Vagina (tissue), 2 donors: ENCODE measurements at regions not wholly inside any gene's neighbourhood (a gene's known extent, or its start where the extent isn't known, plus 50 kb on each side); places are given as distances from the start of the nearest gene placed in this dataset.

Experiments
- DNase-seq, 2 donors: peaks; one replicate each; pipeline ENCODE4 v3.0.0-alpha.2; 2017; ENCODE audit errors: extremely low spot score in 2 of 2
- H3K27ac ChIP-seq: fragments of 200-600 bp; sonication (generic); one replicate; pipeline ENCODE4 v1.5.1; 2019
- H3K27me3 ChIP-seq: fragments of 200-600 bp; sonication (generic); one replicate; pipeline ENCODE4 v1.5.1; 2019
- H3K36me3 ChIP-seq, 2 donors: fragments of 200-600 bp; sonication (generic); one replicate each; pipeline ENCODE4 v1.5.1; 2017 to 2019
- H3K4me1 ChIP-seq: fragments of 200-600 bp; sonication (generic); one replicate; pipeline ENCODE4 v1.5.1; 2019
- H3K4me3 ChIP-seq, 2 donors: fragments of 200-600 bp; sonication (generic); 1 replicate in 1 of 2; 2 replicates in 1 of 2; pipeline ENCODE4 v1.5.1; 2016 to 2019
- H3K9me3 ChIP-seq: fragments of 200-600 bp; sonication (generic); one replicate; pipeline ENCODE4 v1.5.1; 2019
- POLR2A ChIP-seq, 2 donors: fragments of 450-650 bp; IDR thresholded peaks; one replicate each; pipeline ENCODE4 v1.6.1; 2017; ENCODE audit warnings: antibody characterized with exemption in 2 of 2, mild to moderate bottlenecking in 2 of 2, moderate library complexity in 2 of 2
- POLR2AphosphoS5 ChIP-seq, 2 donors: sonication (generic); formaldehyde crosslinking; IDR thresholded peaks; one replicate each; pipeline ENCODE4 v1.9.0; 2017; ENCODE audit warnings: antibody characterized with exemption in 2 of 2, mild to moderate bottlenecking in 2 of 2, low read depth in 1 of 2; ENCODE audit not compliant: insufficient read depth in 1 of 2
- intact Hi-C: fragments of 100-400 bp; cut with DNase I; formaldehyde crosslinking; loops from one replicate; pipeline ENCODE4 v1.15.1; 2023
- TF ChIP-seq, protein P1 (sequence below), 3 experiments: fragments of 450-650 bp in 2 of 3; fragments of 200-600 bp in 1 of 3; sonication (generic) in 1 of 3; IDR thresholded peaks; one replicate each; pipeline ENCODE4 v1.5.1; 2017 to 2019; ENCODE audit warnings: antibody characterized with exemption in 3 of 3, mild to moderate bottlenecking in 2 of 3, moderate library complexity in 2 of 3

DNA sequence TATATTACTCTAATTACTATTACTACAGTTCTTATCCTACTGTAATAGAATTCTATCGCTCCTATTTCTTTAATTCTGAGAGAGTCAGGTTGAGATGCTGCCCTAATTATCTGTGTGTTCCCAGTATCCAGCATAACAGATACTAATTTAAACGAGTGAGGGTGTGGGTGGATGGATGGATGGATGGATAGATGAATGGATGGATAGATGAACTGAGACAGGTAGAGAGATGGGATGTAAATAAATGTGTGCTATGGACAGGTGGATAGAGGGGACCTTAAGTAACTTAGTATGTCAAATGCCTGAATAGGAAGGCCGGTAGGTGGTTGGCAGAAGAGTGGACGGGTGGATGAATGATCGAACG lies 143.6 kb upstream of the ADRA1B start:
- H3K9me3 ChIP-seq = no peaks in the 10 kb centered on the region
- intact Hi-C loops = no loop called here
- peak overlapping the region; percentile 32 to 49 for H3K4me3 ChIP-seq
- H3K27me3 ChIP-seq = no peaks in the 10 kb centered on the region
- H3K36me3 ChIP-seq = no peaks in the 10 kb centered on the region
- H3K27ac ChIP-seq = peak overlapping the region; percentile 46
- H3K4me1 ChIP-seq = peaks cover 12% of the 10 kb centered on the region
- DNase-seq = no peak
- TF ChIP-seq POLR2AphosphoS5 (IDR thresholded peaks at IDR 0.05; ENCODE audit: insufficient read depth in 1 of 2, low read depth in 1 of 2) = no peak
- TF ChIP-seq, protein P1, sequence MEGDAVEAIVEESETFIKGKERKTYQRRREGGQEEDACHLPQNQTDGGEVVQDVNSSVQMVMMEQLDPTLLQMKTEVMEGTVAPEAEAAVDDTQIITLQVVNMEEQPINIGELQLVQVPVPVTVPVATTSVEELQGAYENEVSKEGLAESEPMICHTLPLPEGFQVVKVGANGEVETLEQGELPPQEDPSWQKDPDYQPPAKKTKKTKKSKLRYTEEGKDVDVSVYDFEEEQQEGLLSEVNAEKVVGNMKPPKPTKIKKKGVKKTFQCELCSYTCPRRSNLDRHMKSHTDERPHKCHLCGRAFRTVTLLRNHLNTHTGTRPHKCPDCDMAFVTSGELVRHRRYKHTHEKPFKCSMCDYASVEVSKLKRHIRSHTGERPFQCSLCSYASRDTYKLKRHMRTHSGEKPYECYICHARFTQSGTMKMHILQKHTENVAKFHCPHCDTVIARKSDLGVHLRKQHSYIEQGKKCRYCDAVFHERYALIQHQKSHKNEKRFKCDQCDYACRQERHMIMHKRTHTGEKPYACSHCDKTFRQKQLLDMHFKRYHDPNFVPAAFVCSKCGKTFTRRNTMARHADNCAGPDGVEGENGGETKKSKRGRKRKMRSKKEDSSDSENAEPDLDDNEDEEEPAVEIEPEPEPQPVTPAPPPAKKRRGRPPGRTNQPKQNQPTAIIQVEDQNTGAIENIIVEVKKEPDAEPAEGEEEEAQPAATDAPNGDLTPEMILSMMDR (IDR thresholded peaks at IDR 0.05) = no peak

DNA sequence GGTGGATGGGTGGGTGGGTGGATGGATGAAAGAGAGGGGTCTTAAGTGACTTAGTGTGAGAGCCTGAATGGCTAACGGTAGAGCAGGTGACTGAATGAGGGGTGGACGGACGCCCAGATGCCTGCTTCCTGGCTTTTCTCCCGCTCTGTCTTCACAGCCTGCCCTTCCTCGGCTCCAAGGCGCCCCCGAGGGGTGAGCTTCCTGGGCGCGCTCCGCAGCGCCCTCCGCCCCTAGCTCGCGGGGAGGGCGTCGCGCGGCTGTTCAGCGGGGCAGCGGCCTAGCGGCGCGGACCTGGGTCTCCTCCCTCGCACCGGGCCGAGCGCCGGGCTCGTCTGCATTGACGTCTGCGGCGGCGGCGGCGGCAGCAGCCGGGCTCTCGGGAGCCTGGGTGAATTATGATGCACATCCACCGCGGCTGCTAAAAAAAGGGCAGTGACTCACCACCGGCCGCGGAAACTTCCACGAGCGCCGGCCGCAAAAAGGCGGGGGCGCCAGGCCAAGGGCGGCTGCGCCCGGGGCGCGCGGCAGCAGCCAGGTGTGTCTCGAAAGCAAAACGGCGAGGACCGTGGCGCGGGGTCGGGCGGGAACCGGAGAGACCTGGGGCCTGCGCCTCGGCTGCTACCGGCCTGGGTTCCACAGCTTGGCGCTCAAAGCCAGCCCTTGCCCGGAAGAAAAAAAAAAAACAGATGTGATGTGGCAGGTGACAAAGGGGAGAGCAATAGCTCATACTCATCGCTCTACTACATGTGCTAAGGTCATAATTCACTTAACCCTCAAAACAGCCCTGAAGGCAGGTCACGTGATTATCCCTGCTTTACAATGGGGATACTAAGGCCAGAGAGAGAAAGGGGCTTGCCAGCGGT lies 143.0 kb upstream of the ADRA1B start:
- Histone ChIP-seq H3K36me3 (no peaks in the 10 kb centered on the region), H3K4me3 (peak overlapping the region; percentile 32 to 49), H3K9me3 (no peaks in the 10 kb centered on the region), H3K27ac (peak overlapping the region; percentile 46), H3K4me1 (peaks cover 12% of the 10 kb centered on the region), H3K27me3 (no peaks in the 10 kb centered on the region)
- TF ChIP-seq POLR2AphosphoS5 (IDR thresholded peaks at IDR 0.05; ENCODE audit: insufficient read depth in 1 of 2, low read depth in 1 of 2) = peak; percentile 11 to 56
- TF ChIP-seq, protein P1 (IDR thresholded peaks at IDR 0.05) = no peak
- no peak for TF ChIP-seq POLR2A (IDR thresholded peaks at IDR 0.05)
- peak in 1 of 2 donors; percentile 85 for DNase-seq
- intact Hi-C loops = no loop called here

DNA sequence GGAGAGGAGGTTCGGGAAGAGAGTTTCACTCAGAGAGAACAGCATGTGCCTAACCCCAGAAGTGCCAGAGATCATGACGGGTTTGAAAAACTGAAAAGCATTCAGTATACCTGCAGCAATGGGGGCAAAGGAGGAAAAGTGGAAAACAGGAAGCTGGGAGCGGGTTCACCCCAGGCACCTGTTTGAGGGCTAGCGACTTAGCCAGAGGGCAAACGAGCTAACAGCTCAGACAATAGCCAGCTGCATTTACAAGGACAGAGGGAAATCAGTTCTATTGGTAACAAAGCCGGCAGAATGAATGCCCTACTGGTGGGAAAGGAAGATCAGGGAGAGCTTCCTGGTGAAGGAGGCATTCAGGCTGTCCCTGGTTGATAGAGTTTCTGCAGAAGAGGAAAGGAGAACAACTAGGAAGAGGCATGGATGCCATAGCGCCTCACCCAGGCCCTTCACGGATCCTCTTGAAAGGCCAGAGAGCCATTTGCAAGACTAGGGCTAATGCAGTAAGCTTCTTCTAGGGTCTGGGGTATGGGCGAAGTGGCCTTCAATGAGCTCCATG lies 141.7 kb upstream of the ADRA1B start:
- DNase-seq = no peak
- H3K36me3 ChIP-seq = no peaks in the 10 kb centered on the region
- H3K27me3 ChIP-seq = no peaks in the 10 kb centered on the region
- no peak overlapping the region for H3K4me3 ChIP-seq
- peaks cover 12% of the 10 kb centered on the region for H3K4me1 ChIP-seq
- H3K27ac ChIP-seq = no peak overlapping the region
- intact Hi-C loops = no loop called here
- H3K9me3 ChIP-seq = no peaks in the 10 kb centered on the region
- TF ChIP-seq POLR2A (IDR thresholded peaks at IDR 0.05) (no peak), POLR2AphosphoS5 (IDR thresholded peaks at IDR 0.05; ENCODE audit: insufficient read depth in 1 of 2, low read depth in 1 of 2) (no peak)
- TF ChIP-seq, protein P1 (IDR thresholded peaks at IDR 0.05) = no peak

DNA sequence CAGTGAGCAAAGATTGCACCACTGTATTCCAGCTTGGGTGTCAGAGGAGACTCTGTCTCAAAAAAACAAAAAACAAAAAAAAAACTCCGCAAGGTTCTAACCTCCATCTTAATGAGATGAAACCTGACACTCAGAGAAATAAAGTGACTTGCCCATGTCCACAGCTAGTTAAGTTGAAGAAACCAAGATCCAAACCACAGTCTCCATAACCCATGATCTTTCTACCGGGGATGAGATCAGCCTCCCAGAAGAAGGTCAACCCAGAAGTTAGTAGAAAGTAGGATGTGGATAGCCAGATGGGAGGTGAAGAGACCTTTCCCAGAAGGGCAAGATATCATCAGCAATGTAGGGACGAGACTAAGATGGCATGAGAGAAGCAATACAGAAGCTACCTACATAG lies 140.4 kb upstream of the ADRA1B start:
- H3K36me3 ChIP-seq = no peaks in the 10 kb centered on the region
- no peaks in the 10 kb centered on the region for H3K9me3 ChIP-seq
- intact Hi-C loops = no loop called here
- H3K4me3 ChIP-seq = no peak overlapping the region
- H3K4me1 ChIP-seq = peaks cover 12% of the 10 kb centered on the region
- no peaks in the 10 kb centered on the region for H3K27me3 ChIP-seq
- TF ChIP-seq, protein P1 (IDR thresholded peaks at IDR 0.05) = no peak
- TF ChIP-seq POLR2AphosphoS5 (IDR thresholded peaks at IDR 0.05; ENCODE audit: insufficient read depth in 1 of 2, low read depth in 1 of 2) (no peak), POLR2A (IDR thresholded peaks at IDR 0.05) (no peak)
- no peak overlapping the region for H3K27ac ChIP-seq
- no peak for DNase-seq
